ENCODE measurements at regions not wholly inside any gene's neighbourhood (a gene's known extent, or its start where the extent isn't known, plus 50 kb on each side); places are given as distances from the start of the nearest gene placed in this dataset.
"Not testable (repeated sequence)": the region's sequence is repeated elsewhere in the genome, so short reads cannot be mapped to it uniquely, and the experiment has no call there.

DNA sequence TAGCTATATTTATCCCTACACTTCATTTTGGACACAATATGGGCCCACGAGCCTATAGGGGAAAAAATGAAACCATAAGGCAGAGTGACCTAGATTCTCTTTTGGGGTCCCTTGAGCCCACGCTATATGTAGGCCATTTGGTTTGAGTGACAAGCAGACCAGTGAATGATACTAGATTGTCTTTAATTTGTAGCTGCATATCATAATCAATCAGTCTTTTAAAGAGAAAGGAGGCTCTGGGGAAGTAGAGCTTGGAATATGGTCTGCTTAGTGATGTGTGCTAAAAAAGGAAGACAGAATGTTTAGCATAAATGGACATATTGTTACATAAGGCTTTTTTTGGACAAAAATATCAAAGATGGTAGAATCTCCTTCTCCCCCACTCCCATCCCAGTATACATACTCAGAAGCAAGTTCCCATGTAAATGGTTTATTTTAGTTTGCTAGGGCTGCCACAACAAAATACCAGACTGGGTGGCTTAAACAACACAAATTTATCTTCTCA is 140.8 kb downstream of the CAPZA3 start:
- no peak for DNase-seq
- no CpG with 5 or more reads among the region's 2 CpGs for WGBS (ENCODE audit: insufficient coverage)
- ChIA-PET POLR2A (no interaction called here), CTCF (no interaction called here)
- Histone ChIP-seq H3K4me3 (ENCODE audit: control insufficient read depth in 1 of 7, extremely low read depth in 1 of 7, insufficient read depth in 4 of 7, low read depth in 2 of 7, low read length in 6 of 7) (no peak overlapping the region), H3K36me3 (ENCODE audit: control insufficient read depth in 4 of 4, insufficient read depth in 4 of 4, low read length in 3 of 4) (no peaks in the 10 kb centered on the region), H3K27ac (ENCODE audit: insufficient read depth in 1 of 2, low read depth in 1 of 2, low read length in 2 of 2, poor library complexity in 1 of 2, severe bottlenecking in 2 of 2) (no peak overlapping the region), H3K4me1 (ENCODE audit: control extremely low read depth in 1 of 4, control insufficient read depth in 4 of 4, insufficient read depth in 4 of 4, low read length in 3 of 4) (no peaks in the 10 kb centered on the region), H3K27me3 (replicated peaks in 2 of 5; ENCODE audit: control insufficient read depth in 4 of 5, insufficient read depth in 5 of 5, low read length in 4 of 5) (no peaks in the 10 kb centered on the region), H3K9me3 (ENCODE audit: control extremely low read depth in 1 of 5, control insufficient read depth in 4 of 5, insufficient read depth in 2 of 5, low read depth in 1 of 5, low read length in 4 of 5) (no peaks in the 10 kb centered on the region)

DNA sequence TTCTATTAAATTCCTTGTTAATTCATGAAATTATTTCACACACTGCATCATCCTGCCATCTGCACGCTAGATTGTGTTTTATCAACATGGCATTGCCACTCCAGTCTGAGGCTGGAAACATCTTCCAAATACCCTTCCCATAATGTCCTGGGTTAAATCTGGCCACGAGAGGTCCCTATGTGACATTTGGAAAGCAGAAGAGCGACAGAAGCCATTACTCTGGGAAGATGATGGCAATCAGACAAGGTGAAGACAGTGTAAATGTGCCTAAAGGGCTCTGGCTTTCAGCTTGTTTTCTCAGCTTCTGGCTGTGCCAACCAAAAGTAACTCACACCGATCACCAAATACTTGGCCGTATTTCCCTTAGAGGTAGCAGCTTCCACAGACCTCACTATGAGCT is 144.8 kb downstream of the CAPZA3 start:
- H3K9me3 ChIP-seq (ENCODE audit: control extremely low read depth in 1 of 5, control insufficient read depth in 4 of 5, insufficient read depth in 2 of 5, low read depth in 1 of 5, low read length in 4 of 5) = no peaks in the 10 kb centered on the region
- ChIA-PET POLR2A (no interaction called here), CTCF (no interaction called here)
- DNase-seq = no peak
- peaks cover 0 to 2% (median 0%) of the 10 kb centered on the region in 4 experiments for H3K4me1 ChIP-seq (ENCODE audit: control extremely low read depth in 1 of 4, control insufficient read depth in 4 of 4, insufficient read depth in 4 of 4, low read length in 3 of 4)
- H3K27ac ChIP-seq (ENCODE audit: insufficient read depth in 1 of 2, low read depth in 1 of 2, low read length in 2 of 2, poor library complexity in 1 of 2, severe bottlenecking in 2 of 2) = no peak overlapping the region
- H3K36me3 ChIP-seq (ENCODE audit: control insufficient read depth in 4 of 4, insufficient read depth in 4 of 4, low read length in 3 of 4) = no peaks in the 10 kb centered on the region
- 95% methylated on average over 2 of the region's 5 CpGs for WGBS (ENCODE audit: insufficient coverage)
- no peak overlapping the region for H3K4me3 ChIP-seq (ENCODE audit: control insufficient read depth in 1 of 7, extremely low read depth in 1 of 7, insufficient read depth in 4 of 7, low read depth in 2 of 7, low read length in 6 of 7)
- H3K27me3 ChIP-seq (replicated peaks in 2 of 5; ENCODE audit: control insufficient read depth in 4 of 5, insufficient read depth in 5 of 5, low read length in 4 of 5) = no peaks in the 10 kb centered on the region

DNA sequence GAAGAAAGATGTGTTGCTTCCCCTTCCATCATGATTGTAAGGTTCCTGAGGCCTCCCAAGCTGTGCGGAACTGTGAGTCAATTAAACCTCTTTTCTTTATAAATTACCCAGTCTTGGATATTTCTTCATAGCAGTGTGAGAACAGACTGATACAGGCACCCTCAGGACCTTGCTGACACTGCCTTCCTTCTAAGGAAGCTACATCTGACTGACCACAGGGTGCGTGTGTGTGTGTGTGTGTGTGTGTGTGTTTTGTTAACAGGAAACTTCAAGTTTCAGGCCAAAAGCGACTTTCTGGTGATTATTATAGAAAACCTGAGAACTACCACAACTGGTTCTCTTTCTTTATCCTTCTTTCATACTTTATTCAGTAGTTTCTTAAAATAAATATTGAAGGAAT is 149.0 kb downstream of the CAPZA3 start:
- DNase-seq = peak; percentile 10 to 68 (median 55)
- no peaks in the 10 kb centered on the region for H3K9me3 ChIP-seq (ENCODE audit: control extremely low read depth in 1 of 5, control insufficient read depth in 4 of 5, insufficient read depth in 2 of 5, low read depth in 1 of 5, low read length in 4 of 5)
- no peak overlapping the region for H3K4me3 ChIP-seq (ENCODE audit: control insufficient read depth in 1 of 7, extremely low read depth in 1 of 7, insufficient read depth in 4 of 7, low read depth in 2 of 7, low read length in 6 of 7)
- no peaks in the 10 kb centered on the region for H3K27me3 ChIP-seq (replicated peaks in 2 of 5; ENCODE audit: control insufficient read depth in 4 of 5, insufficient read depth in 5 of 5, low read length in 4 of 5)
- peaks cover 0 to 2% (median 0%) of the 10 kb centered on the region in 4 experiments for H3K4me1 ChIP-seq (ENCODE audit: control extremely low read depth in 1 of 4, control insufficient read depth in 4 of 4, insufficient read depth in 4 of 4, low read length in 3 of 4)
- H3K27ac ChIP-seq (ENCODE audit: insufficient read depth in 1 of 2, low read depth in 1 of 2, low read length in 2 of 2, poor library complexity in 1 of 2, severe bottlenecking in 2 of 2) = no peak overlapping the region
- no peaks in the 10 kb centered on the region for H3K36me3 ChIP-seq (ENCODE audit: control insufficient read depth in 4 of 4, insufficient read depth in 4 of 4, low read length in 3 of 4)
- ChIA-PET POLR2A (no interaction called here), CTCF (interaction anchor here (0.9 to 1.1 kb wide), 2 partner anchors 16 to 28 kb away, joined by 3 read pairs; no protein-coding TSS in a partner anchor)
- WGBS (ENCODE audit: insufficient coverage) = no CpG with 5 or more reads among the region's 3 CpGs

DNA sequence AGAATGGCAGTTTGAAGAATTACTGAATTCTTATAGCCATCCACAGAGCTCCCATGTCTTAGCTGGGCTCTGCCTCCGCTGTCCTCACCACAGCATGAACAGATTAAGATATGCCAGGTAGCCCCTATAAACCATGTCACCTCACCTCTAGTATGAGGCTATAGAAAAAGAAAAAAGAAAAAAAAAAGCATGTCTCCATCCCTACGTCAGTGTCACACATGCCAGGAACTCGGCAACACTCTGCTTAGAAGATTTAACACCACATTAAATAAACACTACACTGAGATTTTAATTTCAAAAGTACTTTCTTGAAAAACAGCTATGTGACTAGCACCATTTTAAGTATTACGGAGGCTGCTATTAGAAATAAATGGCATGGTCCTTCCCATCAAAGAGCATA is 149.4 kb downstream of the CAPZA3 start:
- POLR2A ChIA-PET = interaction anchor here (0.8 kb wide), 1 partner anchor 1014 kb away, joined by 8 read pairs; no protein-coding TSS in a partner anchor
- no peaks in the 10 kb centered on the region for H3K9me3 ChIP-seq (ENCODE audit: control extremely low read depth in 1 of 5, control insufficient read depth in 4 of 5, insufficient read depth in 2 of 5, low read depth in 1 of 5, low read length in 4 of 5)
- H3K36me3 ChIP-seq (ENCODE audit: control insufficient read depth in 4 of 4, insufficient read depth in 4 of 4, low read length in 3 of 4) = no peaks in the 10 kb centered on the region
- no CpG with 5 or more reads among the region's 4 CpGs for WGBS (ENCODE audit: insufficient coverage)
- H3K27ac ChIP-seq (ENCODE audit: insufficient read depth in 1 of 2, low read depth in 1 of 2, low read length in 2 of 2, poor library complexity in 1 of 2, severe bottlenecking in 2 of 2) = no peak overlapping the region
- H3K27me3 ChIP-seq (replicated peaks in 2 of 5; ENCODE audit: control insufficient read depth in 4 of 5, insufficient read depth in 5 of 5, low read length in 4 of 5) = no peaks in the 10 kb centered on the region
- peaks cover 0 to 2% (median 0%) of the 10 kb centered on the region in 4 experiments for H3K4me1 ChIP-seq (ENCODE audit: control extremely low read depth in 1 of 4, control insufficient read depth in 4 of 4, insufficient read depth in 4 of 4, low read length in 3 of 4)
- CTCF ChIA-PET = interaction anchor here (0.9 to 1.1 kb wide), 2 partner anchors 16 to 28 kb away, joined by 3 read pairs; no protein-coding TSS in a partner anchor
- no peak for DNase-seq
- no peak overlapping the region for H3K4me3 ChIP-seq (ENCODE audit: control insufficient read depth in 1 of 7, extremely low read depth in 1 of 7, insufficient read depth in 4 of 7, low read depth in 2 of 7, low read length in 6 of 7)

DNA sequence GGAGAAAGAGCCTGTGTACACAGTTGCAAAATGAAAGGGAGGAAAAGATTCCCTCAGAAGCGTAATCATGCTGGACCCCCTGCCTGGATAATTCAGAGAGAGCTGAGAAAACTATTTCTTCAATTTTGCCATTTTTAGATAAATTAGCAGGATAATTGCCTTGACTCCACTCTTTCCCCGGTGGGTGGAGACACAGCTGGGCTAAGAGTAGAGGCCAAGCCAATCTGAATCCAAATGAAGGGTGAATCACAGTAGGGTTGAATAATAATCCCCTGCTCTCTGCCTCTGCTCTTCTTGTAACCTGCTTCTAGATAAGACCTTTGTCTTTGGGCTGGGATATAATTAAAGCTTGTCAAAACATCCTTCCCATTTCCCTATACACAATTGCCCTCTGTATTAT is 150.1 kb downstream of the CAPZA3 start:
- H3K36me3 ChIP-seq (ENCODE audit: control insufficient read depth in 4 of 4, insufficient read depth in 4 of 4, low read length in 3 of 4) = no peaks in the 10 kb centered on the region
- H3K9me3 ChIP-seq (ENCODE audit: control extremely low read depth in 1 of 5, control insufficient read depth in 4 of 5, insufficient read depth in 2 of 5, low read depth in 1 of 5, low read length in 4 of 5) = no peaks in the 10 kb centered on the region
- DNase-seq = no peak
- POLR2A ChIA-PET = interaction anchor here (0.8 kb wide), 1 partner anchor 1015 kb away, joined by 8 read pairs; no protein-coding TSS in a partner anchor
- WGBS (ENCODE audit: insufficient coverage) = 100% methylated on average over 2 of the region's 2 CpGs
- H3K27ac ChIP-seq (ENCODE audit: insufficient read depth in 1 of 2, low read depth in 1 of 2, low read length in 2 of 2, poor library complexity in 1 of 2, severe bottlenecking in 2 of 2) = no peak overlapping the region
- H3K4me3 ChIP-seq (ENCODE audit: control insufficient read depth in 1 of 7, extremely low read depth in 1 of 7, insufficient read depth in 4 of 7, low read depth in 2 of 7, low read length in 6 of 7) = no peak overlapping the region
- peaks cover 0 to 2% (median 0%) of the 10 kb centered on the region in 4 experiments for H3K4me1 ChIP-seq (ENCODE audit: control extremely low read depth in 1 of 4, control insufficient read depth in 4 of 4, insufficient read depth in 4 of 4, low read length in 3 of 4)
- H3K27me3 ChIP-seq (replicated peaks in 2 of 5; ENCODE audit: control insufficient read depth in 4 of 5, insufficient read depth in 5 of 5, low read length in 4 of 5) = no peaks in the 10 kb centered on the region
- CTCF ChIA-PET = interaction anchor here (0.9 kb wide), 1 partner anchor 29 kb away, joined by 3 read pairs; no protein-coding TSS in a partner anchor

DNA sequence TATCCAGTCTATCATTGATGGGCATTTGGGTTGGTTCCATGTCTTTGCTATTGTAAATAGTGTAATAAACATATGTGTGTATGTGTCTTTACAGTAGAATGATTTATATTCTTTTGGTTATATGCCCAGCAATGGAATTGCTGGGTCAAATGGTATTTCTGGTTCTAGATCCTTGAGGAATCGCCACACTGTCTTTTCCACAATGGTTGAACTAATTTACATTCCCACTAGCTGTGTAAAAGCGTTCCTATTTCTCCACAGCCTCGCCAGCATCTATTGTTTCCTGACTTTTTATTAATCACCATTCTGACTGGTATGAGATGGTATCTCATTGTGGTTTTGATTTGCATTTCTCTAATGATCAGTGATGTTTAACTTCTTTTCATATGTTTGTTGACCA is 152.7 kb downstream of the CAPZA3 start:
- DNase-seq = not testable (repeated sequence)

DNA sequence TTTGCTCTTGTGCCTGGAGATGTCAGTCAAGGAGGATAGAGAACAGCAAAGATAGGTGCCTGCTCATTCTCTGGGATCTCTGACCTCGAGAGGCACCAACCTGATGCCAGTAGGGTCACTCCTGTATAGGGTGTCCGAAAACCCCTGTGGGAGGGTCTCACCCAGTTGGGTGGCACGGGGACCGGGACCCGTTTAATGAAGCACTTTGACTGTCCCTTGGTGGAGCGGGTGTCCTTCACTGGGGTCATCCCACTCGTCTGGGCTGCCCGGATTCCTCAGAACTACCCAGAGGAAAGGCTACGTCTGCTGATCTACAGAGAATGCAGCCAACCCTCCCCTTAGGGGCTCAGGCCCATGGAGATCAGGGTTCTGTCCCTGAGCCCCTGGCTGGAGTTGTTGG is 157.6 kb downstream of the CAPZA3 start:
- 95% methylated on average over 8 of the region's 9 CpGs for WGBS (ENCODE audit: insufficient coverage)
- no peak overlapping the region for H3K27ac ChIP-seq (ENCODE audit: insufficient read depth in 1 of 2, low read depth in 1 of 2, low read length in 2 of 2, poor library complexity in 1 of 2, severe bottlenecking in 2 of 2)
- no peak for DNase-seq
- POLR2A ChIA-PET = no interaction called here
- CTCF ChIA-PET = no interaction called here
- H3K9me3 ChIP-seq (ENCODE audit: control extremely low read depth in 1 of 5, control insufficient read depth in 4 of 5, insufficient read depth in 2 of 5, low read depth in 1 of 5, low read length in 4 of 5) = no peaks in the 10 kb centered on the region
- H3K4me3 ChIP-seq (ENCODE audit: control insufficient read depth in 1 of 7, extremely low read depth in 1 of 7, insufficient read depth in 4 of 7, low read depth in 2 of 7, low read length in 6 of 7) = no peak overlapping the region
- no peaks in the 10 kb centered on the region for H3K4me1 ChIP-seq (ENCODE audit: control extremely low read depth in 1 of 4, control insufficient read depth in 4 of 4, insufficient read depth in 4 of 4, low read length in 3 of 4)
- no peaks in the 10 kb centered on the region for H3K27me3 ChIP-seq (replicated peaks in 2 of 5; ENCODE audit: control insufficient read depth in 4 of 5, insufficient read depth in 5 of 5, low read length in 4 of 5)
- no peaks in the 10 kb centered on the region for H3K36me3 ChIP-seq (ENCODE audit: control insufficient read depth in 4 of 4, insufficient read depth in 4 of 4, low read length in 3 of 4)

More for the DNA sequence above, 152.7 kb downstream of the CAPZA3 start:
- H3K4me3 ChIP-seq (ENCODE audit: control insufficient read depth in 1 of 7, extremely low read depth in 1 of 7, insufficient read depth in 4 of 7, low read depth in 2 of 7, low read length in 6 of 7); POLR2A ChIA-PET; H3K36me3 ChIP-seq (ENCODE audit: control insufficient read depth in 4 of 4, insufficient read depth in 4 of 4, low read length in 3 of 4); H3K4me1 ChIP-seq (ENCODE audit: control extremely low read depth in 1 of 4, control insufficient read depth in 4 of 4, insufficient read depth in 4 of 4, low read length in 3 of 4); H3K27ac ChIP-seq (ENCODE audit: insufficient read depth in 1 of 2, low read depth in 1 of 2, low read length in 2 of 2, poor library complexity in 1 of 2, severe bottlenecking in 2 of 2); H3K9me3 ChIP-seq (ENCODE audit: control extremely low read depth in 1 of 5, control insufficient read depth in 4 of 5, insufficient read depth in 2 of 5, low read depth in 1 of 5, low read length in 4 of 5); H3K27me3 ChIP-seq (replicated peaks in 2 of 5; ENCODE audit: control insufficient read depth in 4 of 5, insufficient read depth in 5 of 5, low read length in 4 of 5); CTCF ChIA-PET: not testable (repeated sequence)
- WGBS (ENCODE audit: insufficient coverage) = 100% methylated on average over 1 of the region's 3 CpGs
